Stimulated activated naive B cell treated with anti-CD40 and anti-IgM and Interleukin-4, amounts not matched to agents 10 μg/mL and 1 μg/mL and 100 μg/mL, for 72 hours (primary cell): ENCODE measurements at regions not wholly inside any gene's neighbourhood (a gene's known extent, or its start where the extent isn't known, plus 50 kb on each side); places are given as distances from the start of the nearest gene placed in this dataset.
"Not testable (repeated sequence)": the region's sequence is repeated elsewhere in the genome, so short reads cannot be mapped to it uniquely, and the experiment has no call there.

Source experiments
- ATAC-seq, 2 donors: fragments of 150-1000 bp; cut with Tn5 transposase; replicated peaks; 2 replicates each; pipeline ENCODE4 v1.10.0; 2021; ENCODE audit warnings: moderate library complexity in 1 of 2
- DNase-seq: peaks from one replicate; pipeline ENCODE4 v3.0.0; 2021
- H3K27ac Mint-ChIP-seq: one replicate; pipeline ENCODE4 v1.8.0; 2022; ENCODE audit warnings: mild to moderate bottlenecking, mixed read lengths
- H3K27me3 Mint-ChIP-seq, 2 donors: one replicate each; pipeline ENCODE4 v1.8.0; 2022; ENCODE audit warnings: mixed read lengths in 2 of 2
- H3K36me3 Mint-ChIP-seq, 2 donors: one replicate each; pipeline ENCODE4 v1.8.0; 2022; ENCODE audit warnings: mixed read lengths in 2 of 2, mild to moderate bottlenecking in 1 of 2
- H3K4me1 Mint-ChIP-seq, 2 donors: one replicate each; pipeline ENCODE4 v1.8.0; 2022; ENCODE audit warnings: mixed read lengths in 2 of 2, mild to moderate bottlenecking in 1 of 2
- H3K4me3 Mint-ChIP-seq, 2 donors: one replicate each; pipeline ENCODE4 v1.8.0; 2022; ENCODE audit warnings: mild to moderate bottlenecking in 2 of 2, mixed read lengths in 2 of 2, moderate library complexity in 1 of 2
- H3K9me3 Mint-ChIP-seq, 2 donors: one replicate each; pipeline ENCODE4 v1.8.0; 2022; ENCODE audit warnings: mixed read lengths in 2 of 2, mild to moderate bottlenecking in 1 of 2

DNA sequence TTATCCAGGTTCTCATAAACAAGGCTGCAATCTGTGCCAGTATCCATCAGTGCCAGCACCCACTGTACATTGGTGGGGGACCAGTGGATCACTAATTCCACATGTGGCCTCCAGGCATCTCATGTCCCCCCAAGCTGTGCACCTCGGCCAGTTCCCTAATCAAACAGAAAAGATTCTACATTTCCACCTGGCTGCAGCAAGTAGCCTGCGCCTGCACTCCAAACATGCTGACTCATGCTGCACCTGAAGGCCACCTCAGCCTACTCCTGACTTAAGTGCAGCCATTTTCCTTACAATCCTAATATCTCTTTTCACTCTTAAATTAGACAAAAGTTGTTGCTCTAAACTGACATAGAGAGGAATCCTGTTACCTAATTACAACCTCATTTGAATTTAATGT lies 729.4 kb upstream of the MIR17HG start:
- no peaks in the 10 kb centered on the region for H3K4me1 Mint-ChIP-seq
- no peaks in the 10 kb centered on the region for H3K36me3 Mint-ChIP-seq
- peaks cover 10 to 13% of the 10 kb centered on the region in 2 donors for H3K9me3 Mint-ChIP-seq
- H3K27me3 Mint-ChIP-seq = no peaks in the 10 kb centered on the region
- DNase-seq (no peak), ATAC-seq (no peak)
- H3K4me3 Mint-ChIP-seq = no peak overlapping the region
- no peak overlapping the region for H3K27ac Mint-ChIP-seq

DNA sequence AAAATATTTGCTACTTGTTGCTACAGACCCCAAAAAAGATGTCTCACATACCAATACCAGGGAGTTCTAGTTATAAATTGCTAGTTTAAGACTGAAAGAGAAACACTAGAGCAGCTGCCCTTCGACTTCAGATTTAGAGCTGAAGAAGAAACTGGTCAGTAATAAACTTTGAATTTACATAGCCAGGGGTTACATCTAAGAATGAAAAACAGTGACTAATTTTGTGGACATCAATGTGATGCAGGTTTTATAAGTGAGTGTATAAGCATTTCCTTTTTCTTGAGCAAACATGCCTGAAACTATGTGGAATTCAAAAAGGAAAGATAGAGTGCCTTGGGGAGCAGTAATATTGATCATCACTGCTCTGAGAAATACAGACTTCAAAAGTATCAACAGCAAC lies 724.9 kb upstream of the MIR17HG start:
- ATAC-seq (no peak), DNase-seq (no peak)
- Mint-ChIP-seq H3K9me3 (peaks cover 6 to 10% of the 10 kb centered on the region in 2 donors), H3K27ac (no peak overlapping the region), H3K4me1 (no peaks in the 10 kb centered on the region), H3K36me3 (no peaks in the 10 kb centered on the region), H3K4me3 (no peak overlapping the region), H3K27me3 (no peaks in the 10 kb centered on the region)

GRCh38 chr13:90623318-90624011 lies 724.0 kb upstream of the MIR17HG start:
- Mint-ChIP-seq H3K36me3 (no peaks in the 10 kb centered on the region), H3K4me3 (no peak overlapping the region), H3K27ac (no peak overlapping the region), H3K9me3 (peaks cover under 1 to 1% of the 10 kb centered on the region in 2 donors), H3K4me1 (no peaks in the 10 kb centered on the region), H3K27me3 (no peaks in the 10 kb centered on the region)
- ATAC-seq (no peak), DNase-seq (no peak)

GRCh38 chr13:90627813-90628212 lies 719.7 kb upstream of the MIR17HG start:
- no peaks in the 10 kb centered on the region for H3K27me3 Mint-ChIP-seq
- DNase-seq = no peak
- H3K36me3 Mint-ChIP-seq = no peaks in the 10 kb centered on the region
- H3K27ac Mint-ChIP-seq = no peak overlapping the region
- no peak for ATAC-seq
- H3K4me3 Mint-ChIP-seq = no peak overlapping the region
- H3K4me1 Mint-ChIP-seq = no peaks in the 10 kb centered on the region
- H3K9me3 Mint-ChIP-seq = no peaks in the 10 kb centered on the region

- no peak for DNase-seq
- no peaks in the 10 kb centered on the region for H3K9me3 Mint-ChIP-seq
- ATAC-seq = no peak
- no peaks in the 10 kb centered on the region for H3K4me1 Mint-ChIP-seq
- no peaks in the 10 kb centered on the region for H3K36me3 Mint-ChIP-seq
- H3K4me3 Mint-ChIP-seq = no peak overlapping the region
- H3K27me3 Mint-ChIP-seq = no peaks in the 10 kb centered on the region
- no peak overlapping the region for H3K27ac Mint-ChIP-seq
Measured at GRCh38 chr13:90628471-90628870, 719.0 kb upstream of the MIR17HG start.

DNA sequence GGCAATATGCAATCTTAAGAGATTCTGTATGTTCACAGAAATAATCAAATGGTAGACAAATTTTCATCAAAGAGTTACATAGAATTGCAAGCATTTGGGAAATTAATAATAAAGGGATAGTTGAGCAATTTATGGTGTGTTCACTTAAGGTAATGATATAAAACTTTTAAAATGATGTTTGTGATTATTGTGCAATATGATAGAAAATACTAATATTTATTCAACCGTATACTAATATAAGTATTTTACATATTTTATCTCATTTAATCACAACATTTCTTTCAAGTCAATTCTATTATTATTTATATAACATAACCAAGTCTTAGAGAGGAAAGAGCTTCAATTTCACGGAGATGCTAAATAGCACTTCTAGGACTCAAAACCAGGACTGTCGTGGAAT lies 716.8 kb upstream of the MIR17HG start:
- Mint-ChIP-seq H3K9me3 (no peaks in the 10 kb centered on the region), H3K27me3 (no peaks in the 10 kb centered on the region), H3K36me3 (no peaks in the 10 kb centered on the region), H3K4me3 (no peak overlapping the region), H3K4me1 (no peaks in the 10 kb centered on the region), H3K27ac (no peak overlapping the region)
- DNase-seq (no peak), ATAC-seq (no peak)

- Mint-ChIP-seq H3K9me3 (no peaks in the 10 kb centered on the region), H3K27ac (no peak overlapping the region), H3K4me3 (no peak overlapping the region), H3K27me3 (no peaks in the 10 kb centered on the region), H3K4me1 (no peaks in the 10 kb centered on the region), H3K36me3 (no peaks in the 10 kb centered on the region)
- ATAC-seq (no peak), DNase-seq (no peak)
Measured at GRCh38 chr13:90632184-90632583, 715.3 kb upstream of the MIR17HG start.

DNA sequence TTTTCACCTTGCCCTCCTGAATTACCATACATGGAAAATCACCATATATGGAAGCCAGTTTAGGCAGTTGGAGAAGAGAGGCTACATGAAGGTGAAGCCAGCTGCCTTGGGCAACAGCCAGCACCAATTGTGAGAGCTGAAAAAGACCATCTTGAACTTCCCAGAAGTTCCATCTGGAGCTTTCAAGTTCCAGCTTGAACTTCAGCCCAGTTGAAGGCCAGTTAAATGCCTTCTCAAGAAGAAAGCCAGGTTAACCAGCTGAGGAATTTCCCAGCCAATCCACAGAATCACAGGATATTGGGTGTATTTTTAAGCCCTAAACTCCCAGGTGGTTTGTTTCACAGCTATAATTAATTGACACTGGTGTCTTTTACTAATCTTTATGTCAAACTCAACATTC lies 713.6 kb upstream of the MIR17HG start:
- H3K9me3 Mint-ChIP-seq = no peaks in the 10 kb centered on the region
- no peaks in the 10 kb centered on the region for H3K36me3 Mint-ChIP-seq
- H3K4me3 Mint-ChIP-seq = no peak overlapping the region
- ATAC-seq (no peak), DNase-seq (no peak)
- no peaks in the 10 kb centered on the region for H3K4me1 Mint-ChIP-seq
- no peaks in the 10 kb centered on the region for H3K27me3 Mint-ChIP-seq
- no peak overlapping the region for H3K27ac Mint-ChIP-seq

GRCh38 chr13:90640976-90641375 lies 706.5 kb upstream of the MIR17HG start:
- ATAC-seq (no peak), DNase-seq (no peak)
- Mint-ChIP-seq H3K9me3 (peaks cover 4 to 17% of the 10 kb centered on the region in 2 donors), H3K4me3 (no peak overlapping the region), H3K27ac (no peak overlapping the region), H3K36me3 (no peaks in the 10 kb centered on the region), H3K4me1 (no peaks in the 10 kb centered on the region), H3K27me3 (no peaks in the 10 kb centered on the region)

DNA sequence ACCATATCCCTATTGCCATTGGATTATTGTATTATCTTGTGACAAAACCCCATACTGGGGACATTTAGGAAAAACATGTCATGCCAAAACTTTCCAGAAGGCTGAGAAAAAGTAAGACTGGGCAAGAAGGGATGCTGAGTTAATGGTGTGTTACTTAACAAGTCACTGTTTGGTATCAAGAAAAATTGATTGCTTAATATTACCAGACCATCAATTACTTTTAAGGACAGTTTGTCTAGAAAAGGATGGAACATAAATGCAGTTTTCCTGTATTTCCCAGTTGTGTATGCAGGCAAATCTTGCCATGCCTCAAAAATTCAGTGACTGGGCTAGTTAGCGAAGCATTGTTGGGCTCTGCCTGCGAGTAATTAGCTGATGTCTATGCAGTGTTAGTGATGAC lies 705.6 kb upstream of the MIR17HG start:
- no peak for ATAC-seq
- no peaks in the 10 kb centered on the region for H3K36me3 Mint-ChIP-seq
- H3K9me3 Mint-ChIP-seq = peaks cover 9 to 19% of the 10 kb centered on the region in 2 donors
- no peaks in the 10 kb centered on the region for H3K4me1 Mint-ChIP-seq
- no peaks in the 10 kb centered on the region for H3K27me3 Mint-ChIP-seq
- no peak overlapping the region for H3K4me3 Mint-ChIP-seq
- H3K27ac Mint-ChIP-seq = no peak overlapping the region
- DNase-seq = no peak

DNA sequence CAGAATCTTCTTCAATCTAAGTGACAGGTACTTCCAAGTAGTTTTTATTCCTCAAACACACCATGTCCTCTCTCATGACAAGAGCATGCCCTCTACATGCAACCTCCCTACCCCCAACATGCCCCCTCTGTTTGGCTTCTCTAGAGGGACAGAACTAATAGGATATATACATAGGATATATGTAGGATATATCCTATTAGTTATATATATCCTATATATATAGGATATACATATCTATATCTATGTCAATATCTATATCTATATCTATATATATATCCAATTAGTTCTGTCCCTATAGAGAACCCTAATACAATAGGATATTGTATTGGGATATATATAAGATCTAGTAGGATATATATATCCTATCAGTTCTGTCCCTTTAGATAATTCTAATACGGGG lies 701.9 kb upstream of the MIR17HG start:
- ATAC-seq (no peak), DNase-seq (no peak)
- Mint-ChIP-seq H3K27ac (no peak overlapping the region), H3K9me3 (peaks cover 9 to 19% of the 10 kb centered on the region in 2 donors), H3K4me3 (no peak overlapping the region), H3K4me1 (no peaks in the 10 kb centered on the region), H3K27me3 (no peaks in the 10 kb centered on the region), H3K36me3 (no peaks in the 10 kb centered on the region)

- Mint-ChIP-seq H3K36me3 (no peaks in the 10 kb centered on the region), H3K27me3 (no peaks in the 10 kb centered on the region), H3K4me1 (no peaks in the 10 kb centered on the region), H3K4me3 (no peak overlapping the region), H3K27ac (no peak overlapping the region), H3K9me3 (peaks cover 15 to 26% of the 10 kb centered on the region in 2 donors)
- ATAC-seq (no peak), DNase-seq (no peak)
Measured at GRCh38 chr13:90648497-90648896, 699.0 kb upstream of the MIR17HG start.

- H3K36me3 Mint-ChIP-seq = no peaks in the 10 kb centered on the region
- H3K4me1 Mint-ChIP-seq = no peaks in the 10 kb centered on the region
- peaks cover 6 to 11% of the 10 kb centered on the region in 2 donors for H3K9me3 Mint-ChIP-seq
- DNase-seq (no peak), ATAC-seq (no peak)
- no peaks in the 10 kb centered on the region for H3K27me3 Mint-ChIP-seq
- no peak overlapping the region for H3K27ac Mint-ChIP-seq
- H3K4me3 Mint-ChIP-seq = no peak overlapping the region
Measured at GRCh38 chr13:90652036-90652435, 695.5 kb upstream of the MIR17HG start.

- no peaks in the 10 kb centered on the region for H3K36me3 Mint-ChIP-seq
- ATAC-seq (no peak), DNase-seq (no peak)
- no peak overlapping the region for H3K4me3 Mint-ChIP-seq
- H3K27me3 Mint-ChIP-seq = no peaks in the 10 kb centered on the region
- no peaks in the 10 kb centered on the region for H3K4me1 Mint-ChIP-seq
- H3K27ac Mint-ChIP-seq = no peak overlapping the region
- H3K9me3 Mint-ChIP-seq = peaks cover 6 to 15% of the 10 kb centered on the region in 2 donors
Measured at GRCh38 chr13:90654970-90655369, 692.5 kb upstream of the MIR17HG start.

DNA sequence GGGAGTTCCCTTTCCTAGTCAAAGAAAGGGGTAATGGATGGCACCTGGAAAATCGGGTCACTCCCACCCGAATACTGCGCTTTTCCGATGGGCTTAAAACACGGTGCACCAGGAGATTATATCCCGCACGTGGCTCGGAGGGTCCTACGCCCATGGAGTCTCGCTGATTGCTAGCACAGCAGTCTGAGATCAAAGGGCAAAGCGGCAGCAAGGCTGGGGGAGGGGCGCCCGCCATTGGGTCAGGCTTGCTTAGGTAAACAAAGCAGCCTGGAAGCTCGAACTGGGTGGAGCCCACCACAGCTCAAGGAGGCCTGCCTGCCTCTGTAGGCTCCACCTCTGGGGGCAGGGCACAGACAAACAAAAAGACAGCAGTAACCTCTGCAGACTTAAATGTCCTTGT lies 683.3 kb upstream of the MIR17HG start:
- H3K27me3 Mint-ChIP-seq, H3K27ac Mint-ChIP-seq, ATAC-seq, H3K36me3 Mint-ChIP-seq, H3K4me3 Mint-ChIP-seq, DNase-seq, H3K4me1 Mint-ChIP-seq: not testable (repeated sequence)
- peaks cover 4 to 11% of the 10 kb centered on the region in 2 donors for H3K9me3 Mint-ChIP-seq

DNA sequence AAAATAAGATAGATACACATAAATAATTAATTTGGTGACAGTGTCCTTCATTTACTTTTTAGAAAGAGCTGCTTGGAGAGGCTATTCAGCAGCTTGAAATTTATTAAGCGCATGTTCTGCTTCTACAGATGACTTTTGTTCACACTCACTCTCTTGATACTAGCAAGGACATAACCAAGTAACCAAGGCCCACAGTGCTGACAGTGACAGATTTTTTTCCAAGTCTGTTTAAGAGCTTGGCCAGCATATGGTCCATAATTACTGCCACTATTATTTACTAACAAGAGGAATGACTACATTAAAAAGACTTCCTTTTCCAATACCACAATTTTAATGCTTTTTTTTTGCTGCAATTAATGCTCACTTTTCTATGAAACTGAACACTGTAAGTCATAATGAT lies 673.7 kb upstream of the MIR17HG start:
- Mint-ChIP-seq H3K4me3 (no peak overlapping the region), H3K36me3 (no peaks in the 10 kb centered on the region), H3K4me1 (no peaks in the 10 kb centered on the region), H3K9me3 (peaks cover 0 to 5% of the 10 kb centered on the region in 2 donors), H3K27ac (no peak overlapping the region), H3K27me3 (no peaks in the 10 kb centered on the region)
- DNase-seq (no peak), ATAC-seq (no peak)
